HG03045 (cell line): ENCODE measurements at regions not wholly inside any gene's neighbourhood (a gene's known extent, or its start where the extent isn't known, plus 50 kb on each side); places are given as distances from the start of the nearest gene placed in this dataset.
"Not testable (repeated sequence)": the region's sequence is repeated elsewhere in the genome, so short reads cannot be mapped to it uniquely, and the experiment has no call there.

Experiments
- ATAC-seq: cut with Tn5 transposase; IDR thresholded peaks from one replicate; pipeline ENCODE4 v1.9.1; 2021; ENCODE audit warnings: mild to moderate bottlenecking, moderate library complexity; ENCODE audit not compliant: unreplicated experiment

DNA sequence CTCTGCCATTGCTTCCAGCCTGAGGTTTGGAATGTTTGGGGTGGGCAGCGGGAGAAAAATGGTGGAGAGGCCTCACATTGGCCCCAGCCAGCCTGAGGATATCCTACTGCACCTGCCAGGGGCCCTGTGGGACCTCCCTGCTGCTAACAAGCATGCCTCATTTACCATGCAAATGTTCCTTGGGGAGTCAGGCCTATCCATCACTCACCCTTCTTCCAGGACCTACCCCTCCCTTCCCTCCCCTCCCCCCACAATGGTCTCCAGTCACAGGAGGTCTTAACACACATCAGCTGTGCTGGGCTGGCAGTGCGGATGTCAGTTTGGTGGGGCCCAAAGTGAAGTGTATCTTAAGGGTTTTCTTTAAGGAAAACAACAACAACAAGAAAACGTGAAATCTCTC is 139.2 kb downstream of the SHOX start:
- ATAC-seq = no peak

- ATAC-seq = no peak
Measured at GRCh38 chrX:768596-768995, 138.0 kb downstream of the SHOX start.

GRCh38 chrX:758917-759316 is 128.3 kb downstream of the SHOX start:
- ATAC-seq = no peak

DNA sequence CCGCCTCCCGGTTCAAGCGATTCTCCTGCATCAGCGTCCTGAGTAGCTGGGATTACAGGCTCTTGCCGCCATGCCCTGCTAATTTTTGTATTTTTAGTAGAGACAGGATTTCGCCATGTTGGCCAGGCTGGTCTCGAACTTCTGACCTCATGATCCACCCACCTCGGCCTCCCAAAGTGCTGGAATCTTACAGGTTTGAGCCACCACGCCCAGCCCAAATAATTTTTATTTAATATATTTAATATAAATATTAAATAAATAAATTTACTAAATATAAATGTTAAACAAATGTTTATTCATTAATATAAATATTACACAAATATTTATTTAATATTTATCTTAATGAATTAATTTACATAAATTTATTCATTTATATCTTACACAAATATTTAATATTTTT is 120.2 kb downstream of the SHOX start:
- no peak for ATAC-seq

GRCh38 chrX:750263-750662 is 119.7 kb downstream of the SHOX start:
- ATAC-seq = no peak

DNA sequence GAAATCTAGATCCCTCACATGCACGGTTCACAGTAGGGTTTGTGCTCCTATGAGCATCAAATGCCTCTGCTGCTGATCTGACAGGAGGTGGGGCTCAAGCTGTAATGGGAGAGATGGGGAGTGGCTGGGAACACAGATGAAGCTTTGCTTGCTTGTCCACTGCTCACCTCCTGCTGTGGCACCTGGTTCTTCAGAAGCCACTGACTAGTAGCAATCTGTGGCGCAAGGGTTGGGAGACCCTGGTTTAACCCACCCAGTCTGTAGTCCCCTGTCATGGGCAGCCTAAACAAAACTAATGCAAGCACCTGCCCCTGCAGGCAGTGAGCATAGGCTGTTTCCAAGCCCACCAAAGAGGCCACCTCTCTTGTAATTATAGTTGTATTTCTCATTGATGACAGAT is 116.6 kb downstream of the SHOX start:
- ATAC-seq = no peak

GRCh38 chrX:739611-740010 is 109.0 kb downstream of the SHOX start:
- no peak for ATAC-seq

DNA sequence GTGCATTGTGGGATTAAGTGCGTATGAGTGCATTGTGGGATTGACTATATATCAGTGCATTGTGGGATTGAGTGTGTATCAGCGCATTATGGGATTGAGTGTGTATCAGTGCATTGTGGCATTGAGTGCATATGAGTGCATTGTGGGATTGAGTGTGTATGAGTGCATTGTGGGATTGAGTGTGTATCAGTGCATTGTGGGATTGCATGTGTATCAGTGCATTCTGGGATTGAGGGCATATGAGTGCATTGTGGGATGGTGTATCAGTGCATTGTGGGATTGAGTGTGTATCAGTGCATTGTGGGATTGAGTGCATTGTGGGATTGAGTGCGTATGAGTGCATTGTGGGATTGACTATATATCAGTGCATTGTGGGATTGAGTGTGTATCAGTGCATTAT is 106.4 kb downstream of the SHOX start:
- not testable (repeated sequence) for ATAC-seq

GRCh38 chrX:734362-734761 is 103.8 kb downstream of the SHOX start:
- no peak for ATAC-seq

GRCh38 chrX:733961-734360 is 103.4 kb downstream of the SHOX start:
- ATAC-seq = no peak

GRCh38 chrX:729583-730409 is 99.2 kb downstream of the SHOX start:
- ATAC-seq = no peak

DNA sequence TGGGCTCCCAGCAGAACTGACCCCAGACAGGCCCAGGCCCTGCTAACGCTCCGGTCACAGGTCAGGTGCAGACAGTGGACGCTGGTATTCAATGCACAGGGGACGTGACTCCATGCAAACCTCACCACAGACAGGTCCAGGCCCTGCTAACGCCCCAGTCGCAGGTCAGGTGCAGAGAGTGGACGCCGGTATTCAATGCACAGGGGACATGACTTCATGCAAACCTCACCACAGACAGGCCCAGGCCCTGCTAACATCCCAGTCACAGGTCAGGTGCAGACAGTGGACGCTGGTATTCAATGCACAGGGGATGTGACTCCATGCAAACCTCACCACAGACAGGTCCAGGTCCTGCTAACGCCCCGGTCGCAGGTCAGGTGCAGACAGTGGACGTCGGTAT is 98.5 kb downstream of the SHOX start:
- not testable (repeated sequence) for ATAC-seq

- not testable (repeated sequence) for ATAC-seq
Measured at GRCh38 chrX:728639-729038, 98.0 kb downstream of the SHOX start.

DNA sequence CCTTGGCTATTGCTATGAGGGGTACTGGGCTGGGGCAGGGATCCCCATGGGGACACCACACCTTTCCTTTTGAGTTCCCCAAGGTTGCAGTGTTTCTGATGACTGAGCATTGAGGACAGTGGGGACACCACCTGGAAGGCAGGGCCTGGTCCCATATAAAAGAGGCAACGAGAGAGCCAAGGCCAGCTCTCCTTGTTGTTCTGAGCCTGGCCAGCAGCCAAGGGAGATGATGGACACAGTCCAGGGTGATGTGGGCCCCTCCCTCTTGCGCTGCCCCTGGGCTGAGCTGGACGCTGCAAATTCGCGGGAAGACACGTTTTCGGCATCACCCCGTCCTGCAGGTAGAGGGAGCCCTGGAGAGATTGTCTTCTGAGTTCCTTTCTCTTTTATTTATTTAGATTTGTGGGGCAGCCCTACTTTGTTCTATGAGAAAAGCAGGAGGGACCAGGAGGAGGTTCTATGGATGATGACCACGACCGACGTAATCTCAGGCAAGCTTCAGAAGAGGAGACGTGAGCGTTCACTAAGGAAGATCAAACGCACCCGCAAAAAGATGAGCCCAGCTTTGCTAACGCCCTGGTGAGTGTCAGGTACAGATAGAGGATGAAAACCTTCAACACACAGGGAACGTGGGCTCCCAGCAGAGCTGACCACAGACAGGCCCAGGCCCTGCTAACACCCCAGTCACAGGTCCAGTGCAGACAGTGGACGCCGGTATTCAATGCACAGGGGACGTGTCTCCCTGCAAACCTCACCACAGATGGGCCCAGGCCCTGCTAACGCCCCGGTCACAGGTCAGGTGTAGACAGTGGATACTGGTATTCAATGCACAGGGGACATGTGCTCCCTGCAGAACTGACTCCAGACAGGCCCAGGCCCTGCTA is 97.4 kb downstream of the SHOX start:
- no peak for ATAC-seq

- ATAC-seq = no peak
Measured at GRCh38 chrX:725971-726370, 95.4 kb downstream of the SHOX start.

DNA sequence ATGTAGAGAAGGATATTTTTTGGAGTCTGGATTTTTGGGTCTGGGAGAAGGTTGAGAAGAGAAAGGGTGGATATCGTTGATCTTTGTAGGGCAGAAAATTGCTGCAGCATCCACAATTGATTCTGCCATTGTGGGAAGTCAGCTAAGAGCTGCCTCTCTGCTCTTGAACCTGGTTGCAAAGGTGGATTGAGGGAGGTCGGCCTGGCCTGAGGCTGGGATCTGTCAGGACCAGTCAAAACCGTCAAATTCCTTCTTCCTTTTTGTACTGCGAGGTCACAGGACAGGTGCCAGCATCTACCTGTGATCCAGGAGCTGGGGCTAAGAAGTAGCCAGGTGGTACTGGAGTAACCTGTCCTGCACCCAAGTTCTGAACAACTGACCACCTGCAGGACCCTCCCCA is 93.7 kb downstream of the SHOX start:
- ATAC-seq = no peak

GRCh38 chrX:723781-724180 is 93.2 kb downstream of the SHOX start:
- ATAC-seq = no peak

DNA sequence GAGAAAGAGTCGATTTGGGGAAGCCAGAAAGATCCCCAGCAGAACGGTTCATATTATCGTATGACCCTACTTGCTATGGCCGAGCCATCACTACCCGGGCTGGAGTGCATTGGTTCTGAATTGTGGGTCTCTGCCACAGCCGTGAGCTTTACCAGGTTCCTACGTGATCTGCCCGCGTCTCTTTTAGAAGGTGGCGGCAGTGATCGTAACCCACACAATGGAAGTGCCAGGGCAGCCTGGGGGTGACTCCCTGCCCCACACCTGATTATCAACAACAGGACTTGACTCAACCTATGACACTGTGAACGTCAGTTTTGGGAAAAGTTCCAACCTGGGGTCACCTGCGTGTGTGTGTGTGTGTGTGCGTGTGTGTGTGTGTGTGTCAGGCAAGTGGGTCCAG is 90.8 kb downstream of the SHOX start:
- no peak for ATAC-seq

- ATAC-seq = no peak
Measured at GRCh38 chrX:720825-721224, 90.2 kb downstream of the SHOX start.

DNA sequence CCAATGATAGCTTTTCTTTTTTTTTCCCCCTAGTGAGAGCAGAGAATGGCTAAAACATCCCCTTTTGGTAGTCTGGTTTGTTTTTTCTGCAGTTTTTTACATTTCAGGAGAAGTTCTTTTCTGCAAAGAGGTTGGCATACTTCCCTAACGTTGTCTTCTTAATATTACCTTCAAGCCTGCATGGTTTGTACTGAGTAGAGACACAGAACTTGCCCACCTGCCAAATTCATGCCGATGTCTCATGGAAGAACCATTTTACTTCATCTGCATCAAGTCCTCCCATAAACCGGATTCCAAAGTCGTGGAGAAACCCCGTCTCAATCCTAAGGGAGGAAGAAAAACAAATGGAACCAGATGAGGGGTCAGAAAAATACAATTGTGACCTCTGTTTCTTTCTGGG is 89.7 kb downstream of the SHOX start:
- no peak for ATAC-seq

- no peak for ATAC-seq
Measured at GRCh38 chrX:716136-716535, 85.5 kb downstream of the SHOX start.

GRCh38 chrX:714131-714530 is 83.5 kb downstream of the SHOX start:
- ATAC-seq = no peak
